H1 (cell line): ENCODE measurements at regions not wholly inside any gene's neighbourhood (a gene's known extent, or its start where the extent isn't known, plus 50 kb on each side); places are given as distances from the start of the nearest gene placed in this dataset.
A peak's percentile ranks its signal among the peaks of the same experiment; 100 is the strongest.

Experiments
- CTCF ChIA-PET: fragments of 300-600 bp; sonication (Branson Sonifier 250); formaldehyde crosslinking; loops from one replicate; lab custom pipeline; 2021; ENCODE audit not compliant: partially characterized antibody; lab: Charles Lee
- POLR2A ChIA-PET: fragments of 300-600 bp; sonication (Branson Sonifier 250); formaldehyde crosslinking; loops from one replicate; lab custom pipeline; 2021; ENCODE audit warnings: inconsistent platforms; ENCODE audit not compliant: partially characterized antibody; lab: Charles Lee
- DNase-seq, 2 experiments: peaks; one replicate each; pipeline versions ENCODE4 v3.0.0 to v3.0.0-alpha.2; 2010 to 2022; ENCODE audit warnings: low spot score in 2 of 2, low read depth in 1 of 2, mixed read lengths in 1 of 2
- FAIRE-seq: peaks from 2 replicates; lab custom pipeline; 2011; peaks lifted over from hg19 to GRCh38; lab: Jason Lieb, UNC
- H2AFZ ChIP-seq: 2 replicates; pipeline ENCODE4 v1.8.1; 2012; ENCODE audit warnings: low read length, inconsistent platforms
- H2AK5ac ChIP-seq: 2 replicates; pipeline ENCODE4 v1.6.1; 2013; ENCODE audit warnings: low read depth, low read length
- H2BK120ac ChIP-seq: replicated peaks from 2 replicates; pipeline ENCODE3; 2013; ENCODE audit warnings: low read depth, low read length, inconsistent platforms
- H2BK12ac ChIP-seq: 2 replicates; pipeline ENCODE4 v1.6.1; 2013; ENCODE audit warnings: low read depth, low read length
- H2BK15ac ChIP-seq: 2 replicates; pipeline ENCODE4 v1.6.1; 2013; ENCODE audit warnings: low read length
- H2BK20ac ChIP-seq: 2 replicates; pipeline ENCODE4 v1.6.1; 2013; ENCODE audit warnings: low read length
- H2BK5ac ChIP-seq: 2 replicates; pipeline ENCODE4 v1.6.1; 2013; ENCODE audit warnings: low read depth, low read length
- H3K14ac ChIP-seq: 2 replicates; pipeline ENCODE4 v1.6.1; 2013; ENCODE audit warnings: inconsistent platforms; ENCODE audit not compliant: insufficient read length
- H3K18ac ChIP-seq: 2 replicates; pipeline ENCODE4 v1.6.1; 2013; ENCODE audit warnings: low read length; ENCODE audit errors: extremely low read depth
- H3K23ac ChIP-seq: 2 replicates; pipeline ENCODE4 v1.6.1; 2013; ENCODE audit warnings: inconsistent platforms; ENCODE audit not compliant: insufficient read length
- H3K23me2 ChIP-seq: 2 replicates; pipeline ENCODE4 v1.6.1; 2013; ENCODE audit warnings: low read depth, low read length
- H3K27ac ChIP-seq: 2 replicates; pipeline ENCODE4 v1.6.1; 2011; ENCODE audit warnings: low read depth, low read length, inconsistent platforms
- H3K27me3 ChIP-seq, 4 experiments: replicated peaks in 1 of 4; 1 replicate in 1 of 4; 2 replicates in 3 of 4; pipeline versions ENCODE4 v1.6.1 to v1.8.1; 2011 to 2013; ENCODE audit warnings: low read length in 3 of 4, mild to moderate bottlenecking in 3 of 4, inconsistent platforms in 2 of 4, mixed read lengths in 2 of 4, moderate library complexity in 1 of 4; ENCODE audit not compliant: control insufficient read depth in 3 of 4, insufficient read depth in 3 of 4; ENCODE audit errors: extremely low read depth in 1 of 4
- H3K36me3 ChIP-seq, 4 experiments: 2 replicates each; pipeline versions ENCODE4 v1.6.1 to v1.8.1; 2011 to 2013; ENCODE audit warnings: mild to moderate bottlenecking in 4 of 4, low read length in 3 of 4, moderate library complexity in 2 of 4, control low read depth in 1 of 4, inconsistent platforms in 1 of 4; ENCODE audit not compliant: insufficient read depth in 4 of 4, control insufficient read depth in 2 of 4
- H3K4ac ChIP-seq: replicated peaks from 2 replicates; pipeline ENCODE3; 2013; ENCODE audit warnings: low read length, low read depth, mixed read lengths, inconsistent platforms; ENCODE audit not compliant: insufficient read length
- H3K4me1 ChIP-seq, 4 experiments: replicated peaks in 1 of 4; 1 replicate in 1 of 4; 2 replicates in 3 of 4; pipeline versions ENCODE4 v1.6.1 to v1.8.1; 2011 to 2013; ENCODE audit warnings: low read length in 3 of 4, inconsistent platforms in 2 of 4, mixed read lengths in 1 of 4; ENCODE audit not compliant: insufficient read depth in 4 of 4, control insufficient read depth in 3 of 4
- H3K4me2 ChIP-seq, 2 experiments: 2 replicates each; pipeline versions ENCODE4 v1.6.1 to v1.8.1; 2011 to 2013; ENCODE audit warnings: low read depth in 2 of 2, low read length in 2 of 2, control low read depth in 1 of 2, inconsistent platforms in 1 of 2, mild to moderate bottlenecking in 1 of 2; ENCODE audit not compliant: insufficient read depth in 1 of 2
- H3K4me3 ChIP-seq, 4 experiments: fragments of 200-600, 300-600 bp in 1 of 4; sonication (generic), shearing (Covaris generic), sonication (Bioruptor Twin) in 1 of 4; 2 replicates each; pipeline versions ENCODE4 v1.5.1 to v1.8.1; 2011 to 2016; ENCODE audit warnings: low read length in 4 of 4, low read depth in 3 of 4, control low read depth in 2 of 4, inconsistent platforms in 2 of 4, mild to moderate bottlenecking in 2 of 4, mixed read lengths in 1 of 4, moderate library complexity in 1 of 4; ENCODE audit not compliant: insufficient read depth in 2 of 4; ENCODE audit errors: extremely low read depth in 1 of 4
- H3K56ac ChIP-seq: replicated peaks from 2 replicates; pipeline ENCODE3; 2013; ENCODE audit warnings: low read depth, mild to moderate bottlenecking, mixed read lengths, low read length, inconsistent platforms; ENCODE audit not compliant: insufficient read length
- H3K79me1 ChIP-seq: 2 replicates; pipeline ENCODE4 v1.6.1; 2013; ENCODE audit warnings: low read depth, low read length, control low read depth
- H3K79me2 ChIP-seq, 2 experiments: 2 replicates each; pipeline versions ENCODE4 v1.6.1 to v1.8.1; 2012 to 2013; ENCODE audit warnings: low read length in 2 of 2, mild to moderate bottlenecking in 2 of 2, inconsistent platforms in 1 of 2; ENCODE audit not compliant: insufficient read depth in 2 of 2, control insufficient read depth in 1 of 2
- H3K9ac ChIP-seq, 4 experiments: replicated peaks in 1 of 4; 1 replicate in 1 of 4; 2 replicates in 3 of 4; pipeline versions ENCODE4 v1.6.1 to v1.8.1; 2011 to 2013; ENCODE audit warnings: low read depth in 3 of 4, low read length in 3 of 4, control low read depth in 2 of 4, mild to moderate bottlenecking in 2 of 4, moderate library complexity in 2 of 4, inconsistent platforms in 1 of 4; ENCODE audit errors: extremely low read depth in 1 of 4
- H3K9me3 ChIP-seq, 2 experiments: 2 replicates each; pipeline versions ENCODE4 v1.6.1 to v1.8.1; 2012 to 2013; ENCODE audit warnings: mild to moderate bottlenecking in 2 of 2, moderate library complexity in 2 of 2, control low read depth in 1 of 2, inconsistent platforms in 1 of 2, low read depth in 1 of 2, low read length in 1 of 2, mixed read lengths in 1 of 2; ENCODE audit not compliant: insufficient read depth in 2 of 2
- H4K20me1 ChIP-seq, 2 experiments: replicated peaks in 1 of 2; 2 replicates each; pipeline versions ENCODE3 to v1.8.1; 2011 to 2013; ENCODE audit warnings: inconsistent platforms in 2 of 2, low read length in 2 of 2, mild to moderate bottlenecking in 1 of 2; ENCODE audit not compliant: insufficient read depth in 2 of 2, control insufficient read depth in 1 of 2
- H4K5ac ChIP-seq: 2 replicates; pipeline ENCODE4 v1.6.1; 2013; ENCODE audit warnings: low read length, low read depth, mixed read lengths, inconsistent platforms; ENCODE audit not compliant: insufficient read length
- H4K8ac ChIP-seq: 2 replicates; pipeline ENCODE4 v1.8.0; 2013; ENCODE audit warnings: mild to moderate bottlenecking, moderate library complexity, low read length, inconsistent platforms; ENCODE audit not compliant: insufficient read depth; ENCODE audit errors: extremely low read depth
- H4K91ac ChIP-seq: replicated peaks from 2 replicates; pipeline ENCODE3; 2013; ENCODE audit warnings: low read length, mixed read lengths, inconsistent platforms; ENCODE audit not compliant: insufficient read length
- CEBPB ChIP-seq: IDR thresholded peaks from 2 replicates; pipeline ENCODE4 v1.6.1; 2012; ENCODE audit warnings: low read depth, low read length
- GABPA ChIP-seq: IDR thresholded peaks from 2 replicates; pipeline ENCODE4 v1.6.1; 2011; ENCODE audit warnings: mild to moderate bottlenecking, low read length, moderate library complexity, borderline replicate concordance; ENCODE audit not compliant: insufficient read depth
- SP1 ChIP-seq: IDR thresholded peaks from 2 replicates; pipeline ENCODE4 v1.6.1; 2011; ENCODE audit warnings: low read depth, low read length
- WGBS, 2 experiments: shearing (Covaris generic) in 1 of 2; methylation state at CpG; one replicate each; pipeline versions ENCODE4 v1.1.6 to v1.1.7; 2013 to 2015; ENCODE audit warnings: low lambda C conversion rate in 2 of 2, mixed read lengths in 2 of 2, inconsistent platforms in 1 of 2, low coverage in 1 of 2, missing lambda C conversion rate in 1 of 2; ENCODE audit not compliant: insufficient replicate concordance in 2 of 2, insufficient coverage in 1 of 2, insufficient read length in 1 of 2; ENCODE audit errors: extremely low coverage in 1 of 2, missing lambda C conversion rate in 1 of 2; 5-methylcytosine and 5-hydroxymethylcytosine counted together

DNA sequence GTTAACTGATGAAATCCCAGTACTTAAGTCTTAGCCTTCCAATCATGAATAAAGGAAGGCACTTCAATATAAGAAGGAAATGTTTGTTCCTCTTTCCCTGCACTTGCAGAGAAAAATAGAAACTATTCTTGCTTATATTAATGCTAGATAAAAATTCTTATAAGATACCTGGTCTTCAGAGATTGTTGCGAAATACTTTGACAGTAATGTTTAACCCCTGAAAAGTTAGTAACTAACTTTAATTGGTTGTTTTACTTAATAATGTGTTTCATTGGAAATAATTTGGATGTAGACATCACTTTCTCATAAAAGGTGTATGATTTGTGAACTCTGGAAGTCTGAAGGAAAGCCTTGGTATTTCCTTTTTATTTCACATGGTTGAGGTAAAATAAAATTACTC lies 294.2 kb upstream of the SYNCRIP start:
- no peak overlapping the region for H2BK12ac ChIP-seq
- CTCF ChIA-PET = interaction anchor here (2.4 kb wide), 1 partner anchor 14 kb away, joined by 10 read pairs; no protein-coding TSS in a partner anchor
- no peaks in the 10 kb centered on the region for H3K4me1 ChIP-seq
- H3K36me3 ChIP-seq = no peaks in the 10 kb centered on the region
- no peaks in the 10 kb centered on the region for H3K27me3 ChIP-seq
- 86% methylated on average over 1 of the region's 1 CpG; no CpG with 5 or more reads in 1 of the 2 experiments for WGBS, 2 experiments
- FAIRE-seq = no peak
- H2BK15ac ChIP-seq = no peak overlapping the region
- no peak for TF ChIP-seq GABPA
- TF ChIP-seq CEBPB = peak; percentile 80; the same call in 1 of the 2 replicates
- no peak for TF ChIP-seq SP1
- peaks cover 13 to 15% of the 10 kb centered on the region in 2 experiments for H3K9me3 ChIP-seq
- H2BK120ac ChIP-seq = no peak overlapping the region
- H3K4ac ChIP-seq = no peak overlapping the region
- no peaks in the 10 kb centered on the region for H3K79me2 ChIP-seq
- H3K23ac ChIP-seq = no peak overlapping the region
- H4K91ac ChIP-seq = no peak overlapping the region
- H4K20me1 ChIP-seq = no peaks in the 10 kb centered on the region
- no peak overlapping the region for H3K56ac ChIP-seq
- no peak for DNase-seq
- H3K18ac ChIP-seq = no peak overlapping the region
- no peak overlapping the region for H3K4me2 ChIP-seq
- no peak overlapping the region for H2BK20ac ChIP-seq
- no peak overlapping the region for H3K9ac ChIP-seq
- POLR2A ChIA-PET = no interaction called here
- no peak overlapping the region for H4K5ac ChIP-seq
- no peak overlapping the region for H2AFZ ChIP-seq
- no peak overlapping the region for H4K8ac ChIP-seq
- H3K23me2 ChIP-seq = no peaks in the 10 kb centered on the region
- no peak overlapping the region for H2BK5ac ChIP-seq
- no peak overlapping the region for H2AK5ac ChIP-seq
- H3K14ac ChIP-seq = no peak overlapping the region
- no peaks in the 10 kb centered on the region for H3K79me1 ChIP-seq
- H3K27ac ChIP-seq = no peak overlapping the region
- no peak overlapping the region for H3K4me3 ChIP-seq
